Naive thymus-derived CD8-positive, alpha-beta T cell (primary cell): ENCODE measurements at regions not wholly inside any gene's neighbourhood (a gene's known extent, or its start where the extent isn't known, plus 50 kb on each side); places are given as distances from the start of the nearest gene placed in this dataset.
A peak's percentile ranks its signal among the peaks of the same experiment; 100 is the strongest.
"Not testable (repeated sequence)": the region's sequence is repeated elsewhere in the genome, so short reads cannot be mapped to it uniquely, and the experiment has no call there.

Experiments used
- ATAC-seq, 2 donors: fragments of 150-1000 bp; cut with Tn5 transposase in 1 of 2; sonication (Bioruptor Pico), chemical (Tn5 transposase) in 1 of 2; 1 replicate in 1 of 2; 2 replicates in 1 of 2; pipeline ENCODE4 v1.10.0; 2021; ENCODE audit warnings: mild to moderate bottlenecking in 2 of 2, moderate library complexity in 2 of 2
- POLR2A ChIA-PET: fragments of 350-600 bp; sonication (Branson Sonifier 250); formaldehyde crosslinking; loops from one replicate; lab custom pipeline; 2021; ENCODE audit warnings: antibody characterized with exemption; lab: Charles Lee
- DNase-seq, 10 donors: peaks; one replicate each; pipeline versions ENCODE4 v3.0.0 to v3.0.0-alpha.2; 2020 to 2022
- H3K27ac Mint-ChIP-seq, 10 donors: one replicate each; pipeline ENCODE4 v1.8.0; 2020 to 2022; ENCODE audit warnings: mild to moderate bottlenecking in 10 of 10, mixed read lengths in 10 of 10, moderate library complexity in 4 of 10, inconsistent platforms in 1 of 10
- H3K27me3 Mint-ChIP-seq, 5 donors: one replicate each; pipeline ENCODE4 v1.8.0; 2021 to 2022; ENCODE audit warnings: mixed read lengths in 5 of 5
- H3K36me3 Mint-ChIP-seq, 3 donors: one replicate each; pipeline ENCODE4 v1.8.0; 2020 to 2022; ENCODE audit warnings: mixed read lengths in 3 of 3, mild to moderate bottlenecking in 2 of 3, inconsistent platforms in 1 of 3
- H3K4me1 Mint-ChIP-seq, 4 donors: one replicate each; pipeline ENCODE4 v1.8.0; 2021 to 2022; ENCODE audit warnings: mixed read lengths in 4 of 4
- H3K4me3 Mint-ChIP-seq, 10 donors: one replicate each; pipeline ENCODE4 v1.8.0; 2020 to 2022; ENCODE audit warnings: mild to moderate bottlenecking in 10 of 10, mixed read lengths in 10 of 10, moderate library complexity in 6 of 10, inconsistent platforms in 1 of 10
- H3K9me3 Mint-ChIP-seq, 9 donors: one replicate each; pipeline ENCODE4 v1.8.0; 2020 to 2022; ENCODE audit warnings: mixed read lengths in 9 of 9, mild to moderate bottlenecking in 3 of 9, inconsistent platforms in 1 of 9, moderate library complexity in 1 of 9

GRCh38 chr1:21385022-21385421 lies 54.9 kb upstream of the NBPF3 start:
- DNase-seq (no peak), ATAC-seq (no peak)
- Mint-ChIP-seq H3K4me3 (no peak overlapping the region), H3K27me3 (peaks cover 6 to 26% (median 9%) of the 10 kb centered on the region in 5 donors), H3K36me3 (peaks cover 0 to 10% (median 0%) of the 10 kb centered on the region in 3 donors), H3K9me3 (peaks cover 3 to 11% (median 5%) of the 10 kb centered on the region in 9 donors), H3K27ac (peak overlapping the region in 1 of 10 donors; percentile 31), H3K4me1 (peaks cover 0 to 3% (median 0%) of the 10 kb centered on the region in 4 donors)
- POLR2A ChIA-PET: no interaction called here

DNA sequence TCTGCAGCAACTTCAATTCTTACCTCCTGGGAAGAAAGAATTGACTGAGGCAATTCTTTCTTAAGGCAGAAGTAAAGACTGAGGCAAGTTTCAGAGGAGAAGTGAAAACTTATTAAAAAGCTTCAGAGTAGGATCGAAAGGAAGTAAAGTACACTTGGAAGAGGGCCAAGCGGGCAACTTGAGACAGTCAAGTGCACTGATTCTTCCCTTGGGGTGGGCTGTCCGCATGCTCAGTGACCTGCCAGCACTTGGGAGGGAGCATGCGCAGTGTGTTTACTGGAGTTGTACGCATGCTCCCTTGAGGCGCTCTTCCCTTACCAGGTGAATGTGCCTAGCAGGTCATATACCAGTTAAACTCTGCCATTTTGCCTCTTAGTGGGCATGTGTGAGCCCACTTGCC lies 55.3 kb upstream of the NBPF3 start:
- no peak for DNase-seq
- Mint-ChIP-seq H3K4me3 (no peak overlapping the region), H3K27me3 (peaks cover 6 to 22% (median 9%) of the 10 kb centered on the region in 5 donors), H3K27ac (peak overlapping the region in 1 of 10 donors; percentile 31), H3K36me3 (peaks cover 0 to 10% (median 2%) of the 10 kb centered on the region in 3 donors), H3K9me3 (peaks cover 3 to 12% (median 5%) of the 10 kb centered on the region in 9 donors), H3K4me1 (peaks cover 0 to 3% (median 0%) of the 10 kb centered on the region in 4 donors)
- no peak for ATAC-seq
- POLR2A ChIA-PET: no interaction called here

DNA sequence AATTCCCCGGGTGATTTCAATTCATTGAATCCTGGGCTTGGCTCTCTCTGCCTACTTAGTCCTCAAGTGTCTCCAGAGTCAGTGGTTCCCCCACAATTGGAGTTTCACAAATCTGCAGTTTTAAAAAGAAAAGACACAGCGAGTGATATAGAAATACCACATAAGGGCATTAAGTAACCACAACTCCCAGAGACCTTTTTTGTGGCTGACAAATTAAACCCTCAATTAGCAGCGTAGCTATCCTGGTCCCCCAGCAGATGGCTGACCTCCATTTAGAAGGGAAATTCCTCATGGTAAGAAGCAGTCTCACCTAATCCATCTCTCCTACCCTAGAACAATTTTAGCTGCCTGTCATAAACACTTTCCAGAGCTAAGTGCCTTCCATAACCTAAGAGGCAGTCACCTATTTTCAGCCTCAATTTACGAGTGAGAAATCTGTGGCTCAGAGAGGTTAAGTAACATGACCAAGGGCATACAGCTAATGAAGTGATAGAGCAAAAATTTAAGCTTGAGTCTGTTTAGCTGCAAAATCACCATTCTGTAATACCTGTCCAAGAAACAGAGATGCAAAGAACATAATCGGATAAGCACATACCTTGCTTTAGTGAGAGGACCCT lies 56.0 kb upstream of the NBPF3 start:
- peaks cover 6 to 24% (median 9%) of the 10 kb centered on the region in 5 donors for H3K27me3 Mint-ChIP-seq
- peaks cover 0 to 10% (median 3%) of the 10 kb centered on the region in 3 donors for H3K36me3 Mint-ChIP-seq
- peaks cover 3 to 16% (median 7%) of the 10 kb centered on the region in 9 donors for H3K9me3 Mint-ChIP-seq
- H3K27ac Mint-ChIP-seq: no peak overlapping the region
- ATAC-seq (no peak), DNase-seq (no peak)
- no peak overlapping the region for H3K4me3 Mint-ChIP-seq
- peaks cover 0 to 3% (median 0%) of the 10 kb centered on the region in 4 donors for H3K4me1 Mint-ChIP-seq
- POLR2A ChIA-PET: no interaction called here

- no peak for ATAC-seq
- peaks cover 3 to 20% (median 7%) of the 10 kb centered on the region in 9 donors for H3K9me3 Mint-ChIP-seq
- peaks cover 0 to 3% (median 0%) of the 10 kb centered on the region in 4 donors for H3K4me1 Mint-ChIP-seq
- DNase-seq: no peak
- peaks cover 6 to 27% (median 9%) of the 10 kb centered on the region in 5 donors for H3K27me3 Mint-ChIP-seq
- POLR2A ChIA-PET: no interaction called here
- H3K36me3 Mint-ChIP-seq: peaks cover 0 to 8% (median 3%) of the 10 kb centered on the region in 3 donors
- H3K27ac Mint-ChIP-seq: no peak overlapping the region
- H3K4me3 Mint-ChIP-seq: no peak overlapping the region
Measured at GRCh38 chr1:21381354-21381753, 58.6 kb upstream of the NBPF3 start.

DNA sequence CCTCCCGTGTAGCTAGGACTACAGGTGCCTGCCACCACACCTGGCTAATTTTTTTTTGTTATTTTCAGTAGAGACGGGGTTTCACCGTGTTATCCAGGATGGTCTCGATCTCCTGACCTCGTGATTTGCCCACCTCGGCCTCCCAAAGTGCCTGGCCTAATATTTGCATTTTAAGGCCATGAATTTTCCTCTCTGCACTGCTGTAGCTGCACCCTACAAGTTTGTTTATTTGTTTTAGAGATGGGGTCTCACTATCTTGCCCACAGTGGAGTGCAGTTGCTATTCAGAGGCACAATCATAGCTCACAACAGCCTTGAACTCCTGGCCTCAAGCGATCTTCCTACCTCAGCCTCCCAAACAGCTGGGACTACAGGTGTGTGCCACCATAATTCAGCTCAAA lies 59.8 kb upstream of the NBPF3 start:
- H3K27me3 Mint-ChIP-seq: peaks cover 4 to 23% (median 9%) of the 10 kb centered on the region in 5 donors
- H3K9me3 Mint-ChIP-seq: peaks cover 3 to 18% (median 6%) of the 10 kb centered on the region in 9 donors
- H3K27ac Mint-ChIP-seq, H3K4me3 Mint-ChIP-seq, ATAC-seq, DNase-seq, POLR2A ChIA-PET, H3K36me3 Mint-ChIP-seq, H3K4me1 Mint-ChIP-seq: not testable (repeated sequence)

- no peak for ATAC-seq
Measured at GRCh38 chr1:21379571-21379970, 60.4 kb upstream of the NBPF3 start.

GRCh38 chr1:21378705-21379494 lies 61.0 kb upstream of the NBPF3 start:
- Mint-ChIP-seq H3K36me3 (peaks cover 0 to 6% (median 3%) of the 10 kb centered on the region in 3 donors), H3K27me3 (peaks cover 3 to 18% (median 8%) of the 10 kb centered on the region in 5 donors), H3K9me3 (peaks cover 3 to 18% (median 6%) of the 10 kb centered on the region in 9 donors), H3K4me1 (no peaks in the 10 kb centered on the region), H3K4me3 (no peak overlapping the region), H3K27ac (no peak overlapping the region)
- POLR2A ChIA-PET: interaction anchor here (0.7 kb wide), 1 partner anchor 592 kb away, joined by 3 read pairs; no protein-coding TSS in a partner anchor
- DNase-seq (no peak), ATAC-seq (no peak)

More at GRCh38 chr1:21379571-21379970, 60.4 kb upstream of the NBPF3 start:
- peaks cover 4 to 20% (median 9%) of the 10 kb centered on the region in 5 donors for H3K27me3 Mint-ChIP-seq
- H3K36me3 Mint-ChIP-seq: peaks cover 0 to 6% (median 3%) of the 10 kb centered on the region in 3 donors
- POLR2A ChIA-PET: interaction anchor here (0.7 kb wide), 1 partner anchor 593 kb away, joined by 3 read pairs; no protein-coding TSS in a partner anchor
- no peak for DNase-seq
- H3K27ac Mint-ChIP-seq: no peak overlapping the region
- no peaks in the 10 kb centered on the region for H3K4me1 Mint-ChIP-seq
- no peak overlapping the region for H3K4me3 Mint-ChIP-seq
- peaks cover 3 to 18% (median 6%) of the 10 kb centered on the region in 9 donors for H3K9me3 Mint-ChIP-seq

DNA sequence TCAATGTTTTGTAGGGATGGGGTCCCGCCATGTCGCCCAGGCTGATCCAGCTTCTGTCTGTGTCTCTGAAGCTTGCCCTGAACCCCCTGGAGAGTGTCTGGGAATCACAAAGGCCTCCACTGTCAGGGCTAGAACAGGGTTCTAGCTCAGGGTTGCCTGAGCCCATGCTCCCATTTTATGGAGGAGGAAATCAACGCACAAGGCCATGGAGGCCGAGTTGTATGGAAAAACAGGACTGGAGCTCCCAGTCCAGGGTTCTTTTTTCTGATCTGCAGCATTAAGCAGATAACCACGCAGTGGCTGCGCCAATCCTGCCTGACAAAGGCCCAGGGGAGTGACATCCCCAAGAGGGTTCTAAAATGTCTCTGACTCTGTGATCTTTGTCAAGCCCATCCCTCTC lies 67.6 kb upstream of the NBPF3 start:
- H3K4me1 Mint-ChIP-seq: peaks cover 5 to 8% (median 6%) of the 10 kb centered on the region in 4 donors
- DNase-seq (no peak), ATAC-seq (no peak)
- H3K9me3 Mint-ChIP-seq: no peaks in the 10 kb centered on the region
- no peaks in the 10 kb centered on the region for H3K36me3 Mint-ChIP-seq
- H3K27ac Mint-ChIP-seq: peak overlapping the region in 1 of 10 donors; percentile 31
- POLR2A ChIA-PET: interaction anchor here (0.9 to 1.1 kb wide), 3 partner anchors 118 to 141 kb away, joined by 3 to 5 read pairs (median 3); no protein-coding TSS in a partner anchor
- no peak overlapping the region for H3K4me3 Mint-ChIP-seq
- peaks cover 0 to 2% (median 0%) of the 10 kb centered on the region in 5 donors for H3K27me3 Mint-ChIP-seq

DNA sequence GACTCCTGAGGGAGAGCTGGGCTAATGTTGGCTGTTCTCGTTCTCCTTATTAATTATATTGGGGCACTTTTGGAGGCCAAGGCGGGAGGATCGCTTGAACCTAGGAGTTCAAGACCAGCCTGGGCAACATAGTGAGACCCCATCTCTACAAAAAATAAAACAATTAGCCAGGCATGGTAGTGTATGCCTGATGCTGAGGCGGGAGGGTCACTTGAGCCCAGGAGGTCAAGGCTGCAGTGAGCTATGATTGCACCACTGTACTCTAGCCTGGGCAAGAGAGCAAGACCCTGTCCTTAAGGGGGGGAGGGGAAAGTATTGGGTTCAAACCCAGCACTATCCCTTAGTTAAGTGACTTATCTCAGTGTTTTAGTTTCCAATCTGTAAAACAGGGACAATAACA lies 70.0 kb upstream of the NBPF3 start:
- H3K4me3 Mint-ChIP-seq: no peak overlapping the region
- DNase-seq (no peak), ATAC-seq (no peak)
- no peaks in the 10 kb centered on the region for H3K36me3 Mint-ChIP-seq
- peaks cover 5 to 10% (median 8%) of the 10 kb centered on the region in 4 donors for H3K4me1 Mint-ChIP-seq
- H3K27me3 Mint-ChIP-seq: peaks cover 0 to 2% (median 0%) of the 10 kb centered on the region in 5 donors
- H3K27ac Mint-ChIP-seq: peak overlapping the region in 1 of 10 donors; percentile 74
- no peaks in the 10 kb centered on the region for H3K9me3 Mint-ChIP-seq
- POLR2A ChIA-PET: no interaction called here

DNA sequence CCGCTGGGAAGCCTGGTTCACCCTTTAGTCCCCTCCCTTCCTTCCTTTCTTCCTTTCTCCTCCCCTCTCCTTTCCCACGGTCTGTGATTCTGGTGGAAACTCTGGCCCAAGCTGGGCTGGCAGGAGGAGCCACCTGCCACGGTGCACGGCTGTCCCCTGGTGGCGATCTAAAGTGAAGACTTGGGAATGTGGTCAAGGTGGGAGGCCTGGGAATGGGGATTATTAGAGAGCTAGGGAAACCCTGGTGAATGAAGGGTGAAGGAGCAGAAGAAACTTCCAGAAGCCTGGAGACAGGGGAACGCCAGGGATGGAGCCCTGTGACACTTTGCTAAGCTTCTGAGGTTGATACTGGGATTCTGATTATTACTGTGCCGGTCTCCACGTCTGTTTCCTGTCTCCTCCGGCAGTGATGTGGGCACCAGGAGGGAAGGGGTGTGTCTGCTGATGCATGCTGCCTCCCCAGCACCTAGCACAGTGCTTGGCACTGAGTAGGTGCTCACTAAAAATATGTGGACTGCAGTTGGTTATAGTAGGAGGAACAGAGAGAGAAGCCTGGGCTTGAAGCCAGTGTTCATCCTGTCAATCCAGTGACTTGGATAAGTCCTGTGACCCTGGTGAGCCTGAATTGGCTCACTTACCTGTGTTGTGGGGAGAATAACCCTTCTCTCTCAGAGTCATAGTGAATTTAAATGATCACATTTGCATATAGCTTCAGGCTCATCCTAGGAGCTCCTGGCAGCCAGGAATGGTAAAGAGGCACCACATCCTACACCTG lies 71.2 kb upstream of the NBPF3 start:
- Mint-ChIP-seq H3K4me1 (peaks cover 10 to 15% (median 13%) of the 10 kb centered on the region in 4 donors), H3K36me3 (no peaks in the 10 kb centered on the region), H3K4me3 (no peak overlapping the region), H3K27me3 (peaks cover 0 to 2% (median 0%) of the 10 kb centered on the region in 5 donors), H3K9me3 (no peaks in the 10 kb centered on the region), H3K27ac (peak overlapping the region in 4 of 10 donors; percentile 19 to 92 (median 42))
- peak; percentile 57 to 74 for ATAC-seq
- POLR2A ChIA-PET: interaction anchor here (0.6 to 2.0 kb wide), 9 partner anchors 30 to 700 kb away, joined by 3 to 20 read pairs (median 5); no protein-coding TSS in a partner anchor
- DNase-seq: peak; percentile 41 to 81 (median 58)

DNA sequence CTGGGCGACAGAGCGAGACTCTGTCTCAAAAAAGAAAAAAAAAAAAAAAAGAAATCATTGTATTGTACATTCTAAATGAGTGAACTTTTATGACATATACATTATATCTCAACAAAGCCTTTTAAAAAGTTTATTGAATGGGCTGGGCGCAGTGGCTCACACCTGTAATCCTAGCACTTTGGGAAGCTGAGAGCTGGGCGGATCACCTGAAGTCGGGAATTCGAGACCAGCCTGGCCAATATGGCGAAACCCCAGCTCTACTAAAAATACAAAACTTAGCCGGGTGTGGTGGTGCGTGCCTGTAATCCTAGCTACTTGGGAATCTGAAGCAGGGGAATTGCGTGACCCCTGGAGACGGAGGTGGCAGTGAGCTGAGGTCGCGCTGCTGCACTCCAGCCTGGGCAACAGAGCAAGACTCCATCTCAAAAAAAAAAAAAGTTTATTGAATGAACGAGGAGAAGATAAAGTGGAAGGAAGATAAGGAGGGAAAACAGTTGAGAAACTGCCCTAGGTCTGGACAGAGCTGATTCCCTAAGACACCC lies 71.9 kb upstream of the NBPF3 start:
- H3K4me3 Mint-ChIP-seq, DNase-seq, H3K9me3 Mint-ChIP-seq, ATAC-seq, H3K36me3 Mint-ChIP-seq, H3K27me3 Mint-ChIP-seq: not testable (repeated sequence)
- H3K4me1 Mint-ChIP-seq: peaks cover 10 to 15% (median 13%) of the 10 kb centered on the region in 4 donors
- POLR2A ChIA-PET: interaction anchor here (0.6 to 2.0 kb wide), 12 partner anchors 30 to 1106 kb away, joined by 3 to 20 read pairs (median 5); no protein-coding TSS in a partner anchor
- peak overlapping the region in 1 of 10 donors; percentile 92 for H3K27ac Mint-ChIP-seq

GRCh38 chr1:21366288-21366687 lies 73.6 kb upstream of the NBPF3 start:
- no peaks in the 10 kb centered on the region for H3K9me3 Mint-ChIP-seq
- no peak overlapping the region for H3K27ac Mint-ChIP-seq
- no peaks in the 10 kb centered on the region for H3K36me3 Mint-ChIP-seq
- no peak for ATAC-seq
- peaks cover 10 to 15% (median 13%) of the 10 kb centered on the region in 4 donors for H3K4me1 Mint-ChIP-seq
- H3K4me3 Mint-ChIP-seq: no peak overlapping the region
- no peak for DNase-seq
- POLR2A ChIA-PET: no interaction called here
- peaks cover 0 to 2% (median 0%) of the 10 kb centered on the region in 5 donors for H3K27me3 Mint-ChIP-seq
